ENCODE measurements at regions not wholly inside any gene's neighbourhood (a gene's known extent, or its start where the extent isn't known, plus 50 kb on each side); places are given as distances from the start of the nearest gene placed in this dataset.
"Not testable (repeated sequence)": the region's sequence is repeated elsewhere in the genome, so short reads cannot be mapped to it uniquely, and the experiment has no call there.

- TF ChIP-seq CTCF (IDR thresholded peaks at IDR 0.05; ENCODE audit: low read depth, low read length, missing control alignments), result no peak
- in situ Hi-C loops (cut with HindIII; ENCODE audit: low sequenced_read_pairs), result no loop called here
- no peak overlapping the region for H3K4me3 ChIP-seq (ENCODE audit: low read depth, low read length)
- no peak for DNase-seq (ENCODE audit: low read depth)
These were observed 81.5 kb upstream of the CHD1 start for GRCh38 chr5:99010294-99010693.

GRCh38 chr5:99008009-99008408 lies 79.2 kb upstream of the CHD1 start:
- DNase-seq (ENCODE audit: low read depth); in situ Hi-C loops (cut with HindIII; ENCODE audit: low sequenced_read_pairs); H3K4me3 ChIP-seq (ENCODE audit: low read depth, low read length): not testable (repeated sequence)

GRCh38 chr5:99005506-99005905 lies 76.7 kb upstream of the CHD1 start:
- no peak for DNase-seq (ENCODE audit: low read depth)
- in situ Hi-C loops (cut with HindIII; ENCODE audit: low sequenced_read_pairs), result no loop called here
- no peak overlapping the region for H3K4me3 ChIP-seq (ENCODE audit: low read depth, low read length)
- no peak for TF ChIP-seq CTCF (IDR thresholded peaks at IDR 0.05; ENCODE audit: low read depth, low read length, missing control alignments)

GRCh38 chr5:99004960-99005359 lies 76.2 kb upstream of the CHD1 start:
- no peak overlapping the region for H3K4me3 ChIP-seq (ENCODE audit: low read depth, low read length)
- DNase-seq (ENCODE audit: low read depth), result no peak
- in situ Hi-C loops (cut with HindIII; ENCODE audit: low sequenced_read_pairs), result no loop called here
- no peak for TF ChIP-seq CTCF (IDR thresholded peaks at IDR 0.05; ENCODE audit: low read depth, low read length, missing control alignments)

GRCh38 chr5:99000876-99001275 lies 72.1 kb upstream of the CHD1 start:
- TF ChIP-seq CTCF (IDR thresholded peaks at IDR 0.05; ENCODE audit: low read depth, low read length, missing control alignments), result no peak
- in situ Hi-C loops (cut with HindIII; ENCODE audit: low sequenced_read_pairs), result no loop called here
- H3K4me3 ChIP-seq (ENCODE audit: low read depth, low read length), result no peak overlapping the region
- DNase-seq (ENCODE audit: low read depth), result no peak

GRCh38 chr5:99000221-99000620 lies 71.4 kb upstream of the CHD1 start:
- in situ Hi-C loops (cut with HindIII; ENCODE audit: low sequenced_read_pairs), result no loop called here
- no peak overlapping the region for H3K4me3 ChIP-seq (ENCODE audit: low read depth, low read length)
- TF ChIP-seq CTCF (IDR thresholded peaks at IDR 0.05; ENCODE audit: low read depth, low read length, missing control alignments), result no peak
- no peak for DNase-seq (ENCODE audit: low read depth)

GRCh38 chr5:98999631-99000030 lies 70.8 kb upstream of the CHD1 start:
- H3K4me3 ChIP-seq (ENCODE audit: low read depth, low read length), result no peak overlapping the region
- TF ChIP-seq CTCF (IDR thresholded peaks at IDR 0.05; ENCODE audit: low read depth, low read length, missing control alignments), result no peak
- in situ Hi-C loops (cut with HindIII; ENCODE audit: low sequenced_read_pairs), result no loop called here
- DNase-seq (ENCODE audit: low read depth), result no peak
